ENCODE measurements at regions not wholly inside any gene's neighbourhood (a gene's known extent, or its start where the extent isn't known, plus 50 kb on each side); places are given as distances from the start of the nearest gene placed in this dataset.
"Not testable (repeated sequence)": the region's sequence is repeated elsewhere in the genome, so short reads cannot be mapped to it uniquely, and the experiment has no call there.

- no peak for DNase-seq (ENCODE audit: low spot score)
These were observed 334.7 kb upstream of the CHRM2 start for GRCh38 chr7:136533732-136534131.

- no peak for DNase-seq (ENCODE audit: low spot score)
These were observed 337.6 kb upstream of the CHRM2 start for GRCh38 chr7:136530831-136531230.

GRCh38 chr7:136528329-136528728 is 340.1 kb upstream of the CHRM2 start:
- DNase-seq (ENCODE audit: low spot score), result peak; percentile 86

GRCh38 chr7:136527554-136527953 is 340.9 kb upstream of the CHRM2 start:
- DNase-seq (ENCODE audit: low spot score), result no peak

- no peak for DNase-seq (ENCODE audit: low spot score)
These were observed 341.9 kb upstream of the CHRM2 start for GRCh38 chr7:136526408-136527105.

- DNase-seq (ENCODE audit: low spot score), result peak; percentile 17
These were observed 344.9 kb upstream of the CHRM2 start for GRCh38 chr7:136523571-136523970.

GRCh38 chr7:136517971-136518370 is 350.5 kb upstream of the CHRM2 start:
- no peak for DNase-seq (ENCODE audit: low spot score)

- no peak for DNase-seq (ENCODE audit: low spot score)
These were observed 353.7 kb upstream of the CHRM2 start for GRCh38 chr7:136514776-136515175.

- no peak for DNase-seq (ENCODE audit: low spot score)
These were observed 354.7 kb upstream of the CHRM2 start for GRCh38 chr7:136513744-136514143.

GRCh38 chr7:136509466-136509865 is 359.0 kb upstream of the CHRM2 start:
- no peak for DNase-seq (ENCODE audit: low spot score)

GRCh38 chr7:136502162-136502561 is 366.3 kb upstream of the CHRM2 start:
- no peak for DNase-seq (ENCODE audit: low spot score)

GRCh38 chr7:136501151-136501550 is 367.3 kb upstream of the CHRM2 start:
- no peak for DNase-seq (ENCODE audit: low spot score)

- no peak for DNase-seq (ENCODE audit: low spot score)
These were observed 371.9 kb upstream of the CHRM2 start for GRCh38 chr7:136496551-136496950.

GRCh38 chr7:136495081-136495480 is 373.4 kb upstream of the CHRM2 start:
- DNase-seq (ENCODE audit: low spot score), result no peak

- DNase-seq (ENCODE audit: low spot score), result no peak
These were observed 376.1 kb upstream of the CHRM2 start for GRCh38 chr7:136492366-136492765.

- no peak for DNase-seq (ENCODE audit: low spot score)
These were observed 378.6 kb upstream of the CHRM2 start for GRCh38 chr7:136489808-136490207.

GRCh38 chr7:136480901-136481300 is 387.6 kb upstream of the CHRM2 start:
- DNase-seq (ENCODE audit: low spot score), result peak; percentile 52

- no peak for DNase-seq (ENCODE audit: low spot score)
These were observed 388.5 kb upstream of the CHRM2 start for GRCh38 chr7:136479922-136480321.

GRCh38 chr7:136470179-136470578 is 398.3 kb upstream of the CHRM2 start:
- DNase-seq (ENCODE audit: low spot score), result no peak

GRCh38 chr7:136452949-136453348 is 415.5 kb upstream of the CHRM2 start:
- no peak for DNase-seq (ENCODE audit: low spot score)

- DNase-seq (ENCODE audit: low spot score), result no peak
These were observed 421.7 kb upstream of the CHRM2 start for GRCh38 chr7:136446751-136447150.

- no peak for DNase-seq (ENCODE audit: low spot score)
These were observed 426.6 kb upstream of the CHRM2 start for GRCh38 chr7:136441835-136442234.

- DNase-seq (ENCODE audit: low spot score), result not testable (repeated sequence)
These were observed 436.7 kb upstream of the CHRM2 start for GRCh38 chr7:136431736-136432135.

GRCh38 chr7:136424058-136424457 is 444.4 kb upstream of the CHRM2 start:
- DNase-seq (ENCODE audit: low spot score), result no peak
